PC-9 (cell line): ENCODE measurements at regions not wholly inside any gene's neighbourhood (a gene's known extent, or its start where the extent isn't known, plus 50 kb on each side); places are given as distances from the start of the nearest gene placed in this dataset.

Experiments
- CTCF ChIP-seq: fragments of 200-600 bp; sonication (generic); conservative IDR thresholded peaks from 2 replicates; pipeline ENCODE4 v1.6.1; 2017; ENCODE audit warnings: mixed run types, antibody characterized with exemption, mild to moderate bottlenecking, moderate library complexity
- EZH2 ChIP-seq: fragments of 200-600 bp; sonication (generic); IDR thresholded peaks from 2 replicates; pipeline ENCODE4 v1.8.0; 2017; ENCODE audit warnings: antibody characterized with exemption, low read depth

- TF ChIP-seq CTCF (no peak), EZH2 (no peak)
These were observed 285.1 kb downstream of the GADD45G start for GRCh38 chr9:89889865-89890264.
